ENCODE measurements at regions not wholly inside any gene's neighbourhood (a gene's known extent, or its start where the extent isn't known, plus 50 kb on each side); places are given as distances from the start of the nearest gene placed in this dataset.

DNA sequence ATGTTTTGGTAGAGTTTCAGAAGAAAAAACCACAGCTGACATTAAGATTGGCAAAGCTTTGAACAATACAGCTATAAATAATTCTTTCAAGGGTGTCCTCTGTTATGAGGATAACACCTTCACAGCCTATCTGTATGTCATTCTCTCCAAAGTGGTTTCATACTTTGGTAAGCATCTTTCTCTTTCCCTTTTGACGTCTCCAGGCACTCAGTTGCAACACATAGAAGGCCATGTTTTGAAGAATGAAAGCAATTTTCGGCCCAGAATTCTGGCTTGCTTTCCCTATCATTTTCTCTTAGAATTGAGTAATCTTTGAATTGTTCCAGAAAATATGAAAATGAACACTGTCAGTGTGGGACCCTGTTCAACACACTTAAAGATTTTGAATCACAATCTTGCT, 200.0 kb upstream of the CBLB start:
- TF ChIP-seq, protein P1, sequence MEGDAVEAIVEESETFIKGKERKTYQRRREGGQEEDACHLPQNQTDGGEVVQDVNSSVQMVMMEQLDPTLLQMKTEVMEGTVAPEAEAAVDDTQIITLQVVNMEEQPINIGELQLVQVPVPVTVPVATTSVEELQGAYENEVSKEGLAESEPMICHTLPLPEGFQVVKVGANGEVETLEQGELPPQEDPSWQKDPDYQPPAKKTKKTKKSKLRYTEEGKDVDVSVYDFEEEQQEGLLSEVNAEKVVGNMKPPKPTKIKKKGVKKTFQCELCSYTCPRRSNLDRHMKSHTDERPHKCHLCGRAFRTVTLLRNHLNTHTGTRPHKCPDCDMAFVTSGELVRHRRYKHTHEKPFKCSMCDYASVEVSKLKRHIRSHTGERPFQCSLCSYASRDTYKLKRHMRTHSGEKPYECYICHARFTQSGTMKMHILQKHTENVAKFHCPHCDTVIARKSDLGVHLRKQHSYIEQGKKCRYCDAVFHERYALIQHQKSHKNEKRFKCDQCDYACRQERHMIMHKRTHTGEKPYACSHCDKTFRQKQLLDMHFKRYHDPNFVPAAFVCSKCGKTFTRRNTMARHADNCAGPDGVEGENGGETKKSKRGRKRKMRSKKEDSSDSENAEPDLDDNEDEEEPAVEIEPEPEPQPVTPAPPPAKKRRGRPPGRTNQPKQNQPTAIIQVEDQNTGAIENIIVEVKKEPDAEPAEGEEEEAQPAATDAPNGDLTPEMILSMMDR (IDR thresholded peaks at IDR 0.05; ENCODE audit: low read depth, low read length): no peak
- no peak for TF ChIP-seq EZH2phosphoT487 (IDR thresholded peaks at IDR 0.05; ENCODE audit: low read depth)
